ENCODE measurements at regions not wholly inside any gene's neighbourhood (a gene's known extent, or its start where the extent isn't known, plus 50 kb on each side); places are given as distances from the start of the nearest gene placed in this dataset.

GRCh38 chr15:31489281-31489680 is 162.6 kb downstream of the KLF13 start:
- no peak for DNase-seq (ENCODE audit: low spot score)
- intact Hi-C loops (cut with micrococcal nuclease): loop anchor here (5.0 kb wide), 1 partner anchor 287 kb away; no protein-coding TSS in a partner anchor
- Mint-ChIP-seq H3K27ac (no peak overlapping the region), H3K36me3 (ENCODE audit: low read depth) (peaks cover 19% of the 10 kb centered on the region), H3K9me3 (peaks cover 33% of the 10 kb centered on the region), H3K4me3 (no peak overlapping the region), H3K27me3 (ENCODE audit: insufficient read depth) (no peaks in the 10 kb centered on the region), H3K4me1 (ENCODE audit: low read depth) (peaks cover 73% of the 10 kb centered on the region)

DNA sequence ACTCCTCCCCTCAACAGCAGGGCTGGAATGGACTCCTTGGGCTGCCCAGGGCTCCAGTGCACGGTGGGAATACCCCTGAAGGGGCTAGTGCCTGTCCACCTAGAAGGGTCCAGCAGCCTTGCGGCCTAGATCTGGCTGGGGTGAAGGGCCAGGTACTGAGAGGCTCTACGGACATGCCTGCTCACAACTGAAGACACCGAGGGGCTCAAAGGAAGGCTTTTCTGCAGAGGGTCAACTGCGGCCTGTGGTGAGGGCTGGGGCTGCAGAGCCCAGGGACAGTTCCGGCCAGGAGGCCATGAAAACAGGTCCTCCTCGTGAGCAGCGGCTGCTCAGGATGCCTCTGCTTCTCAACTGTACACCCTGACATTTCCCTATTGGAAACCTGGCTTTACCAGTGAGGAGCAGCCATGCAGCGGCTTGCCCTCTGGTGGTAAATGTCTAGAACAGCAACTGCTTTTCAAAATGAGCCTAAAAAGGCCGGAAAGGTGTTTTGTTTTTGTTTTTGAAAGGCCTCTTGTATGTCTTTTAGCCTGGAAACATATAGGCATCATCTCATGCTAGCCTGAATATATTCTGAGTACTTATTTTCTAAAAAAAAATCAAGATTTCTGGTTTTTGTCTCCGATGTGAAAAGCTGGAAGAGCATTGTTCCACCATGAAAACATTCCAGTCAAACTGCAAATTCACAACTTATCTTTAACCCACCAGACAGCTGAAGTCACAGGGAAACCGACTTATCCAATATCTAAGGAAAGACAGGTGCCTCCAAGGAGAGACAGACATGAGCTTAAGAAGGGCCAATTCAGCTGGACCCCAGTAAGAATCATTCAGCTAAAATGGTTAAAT is 163.4 kb downstream of the KLF13 start:
- H3K27ac Mint-ChIP-seq: peak overlapping the region; percentile 13
- peak; percentile 30 for DNase-seq (ENCODE audit: low spot score)
- peaks cover 14% of the 10 kb centered on the region for H3K36me3 Mint-ChIP-seq (ENCODE audit: low read depth)
- H3K4me1 Mint-ChIP-seq (ENCODE audit: low read depth): peaks cover 66% of the 10 kb centered on the region
- H3K9me3 Mint-ChIP-seq: peaks cover 33% of the 10 kb centered on the region
- no peaks in the 10 kb centered on the region for H3K27me3 Mint-ChIP-seq (ENCODE audit: insufficient read depth)
- H3K4me3 Mint-ChIP-seq: no peak overlapping the region
- intact Hi-C loops (cut with micrococcal nuclease): loop anchor here (1.0 to 5.0 kb wide), 3 partner anchors 21 to 361 kb away; no protein-coding TSS in a partner anchor

GRCh38 chr15:31494786-31495185 is 168.2 kb downstream of the KLF13 start:
- intact Hi-C loops (cut with micrococcal nuclease): no loop called here
- no peak overlapping the region for H3K4me3 Mint-ChIP-seq
- peaks cover 36% of the 10 kb centered on the region for H3K4me1 Mint-ChIP-seq (ENCODE audit: low read depth)

GRCh38 chr15:31495281-31495680 is 168.6 kb downstream of the KLF13 start:
- DNase-seq (ENCODE audit: low spot score): no peak
- intact Hi-C loops (cut with micrococcal nuclease): no loop called here
- no peak overlapping the region for H3K4me3 Mint-ChIP-seq
- H3K9me3 Mint-ChIP-seq: peaks cover 33% of the 10 kb centered on the region
- peaks cover 35% of the 10 kb centered on the region for H3K4me1 Mint-ChIP-seq (ENCODE audit: low read depth)
- no peaks in the 10 kb centered on the region for H3K27me3 Mint-ChIP-seq (ENCODE audit: insufficient read depth)
- H3K36me3 Mint-ChIP-seq (ENCODE audit: low read depth): peaks cover 12% of the 10 kb centered on the region
- no peak overlapping the region for H3K27ac Mint-ChIP-seq

More at GRCh38 chr15:31494786-31495185, 168.2 kb downstream of the KLF13 start:
- no peak for DNase-seq (ENCODE audit: low spot score)
- H3K36me3 Mint-ChIP-seq (ENCODE audit: low read depth): peaks cover 14% of the 10 kb centered on the region
- peaks cover 33% of the 10 kb centered on the region for H3K9me3 Mint-ChIP-seq
- H3K27me3 Mint-ChIP-seq (ENCODE audit: insufficient read depth): no peaks in the 10 kb centered on the region
- no peak overlapping the region for H3K27ac Mint-ChIP-seq

DNA sequence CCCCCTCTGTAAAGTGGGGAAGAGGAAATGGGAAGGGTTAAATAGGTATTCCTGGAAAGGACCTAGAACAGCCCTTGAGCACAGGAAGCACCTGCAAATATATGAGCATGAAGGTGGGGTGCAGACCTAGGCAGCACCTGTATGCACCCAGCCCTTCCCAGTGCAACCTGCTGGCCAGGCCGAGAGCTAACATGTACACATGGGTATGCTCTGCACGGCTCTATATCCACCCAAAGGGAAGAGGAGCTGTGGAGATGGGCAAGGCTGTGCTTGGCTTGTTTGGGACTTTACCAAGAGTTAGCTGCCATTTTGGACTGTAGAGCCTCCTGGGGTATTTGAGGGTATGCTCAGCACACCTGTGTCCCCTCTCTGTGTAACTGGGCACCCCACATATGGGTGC is 171.2 kb downstream of the KLF13 start:
- intact Hi-C loops (cut with micrococcal nuclease): no loop called here
- no peak overlapping the region for H3K4me3 Mint-ChIP-seq
- no peak for DNase-seq (ENCODE audit: low spot score)
- H3K4me1 Mint-ChIP-seq (ENCODE audit: low read depth): peaks cover 30% of the 10 kb centered on the region
- H3K9me3 Mint-ChIP-seq: peaks cover 14% of the 10 kb centered on the region
- no peaks in the 10 kb centered on the region for H3K36me3 Mint-ChIP-seq (ENCODE audit: low read depth)
- H3K27me3 Mint-ChIP-seq (ENCODE audit: insufficient read depth): no peaks in the 10 kb centered on the region
- no peak overlapping the region for H3K27ac Mint-ChIP-seq

DNA sequence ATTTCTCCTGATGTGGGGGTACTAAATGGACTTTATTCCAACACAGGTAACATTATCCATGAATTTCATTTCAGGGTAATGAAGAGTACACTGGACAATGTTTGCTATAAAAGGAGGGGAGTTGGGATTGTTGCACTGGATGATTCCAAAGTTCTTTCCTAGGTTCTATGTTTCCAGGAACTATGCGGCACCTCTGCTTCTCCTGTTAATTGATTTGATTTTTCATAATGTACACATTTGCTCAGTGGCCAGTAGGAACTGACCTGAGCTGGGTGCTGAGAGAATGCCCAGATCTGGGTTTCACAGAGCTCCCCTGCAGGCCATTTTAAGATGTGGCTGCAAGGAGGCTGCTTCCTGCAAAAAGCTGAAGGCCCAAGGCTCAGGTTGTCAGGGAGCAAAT is 171.7 kb downstream of the KLF13 start:
- Mint-ChIP-seq H3K27ac (no peak overlapping the region), H3K36me3 (ENCODE audit: low read depth) (no peaks in the 10 kb centered on the region), H3K27me3 (ENCODE audit: insufficient read depth) (no peaks in the 10 kb centered on the region), H3K9me3 (peaks cover 9% of the 10 kb centered on the region), H3K4me3 (no peak overlapping the region), H3K4me1 (ENCODE audit: low read depth) (peaks cover 35% of the 10 kb centered on the region)
- intact Hi-C loops (cut with micrococcal nuclease): no loop called here
- DNase-seq (ENCODE audit: low spot score): no peak

DNA sequence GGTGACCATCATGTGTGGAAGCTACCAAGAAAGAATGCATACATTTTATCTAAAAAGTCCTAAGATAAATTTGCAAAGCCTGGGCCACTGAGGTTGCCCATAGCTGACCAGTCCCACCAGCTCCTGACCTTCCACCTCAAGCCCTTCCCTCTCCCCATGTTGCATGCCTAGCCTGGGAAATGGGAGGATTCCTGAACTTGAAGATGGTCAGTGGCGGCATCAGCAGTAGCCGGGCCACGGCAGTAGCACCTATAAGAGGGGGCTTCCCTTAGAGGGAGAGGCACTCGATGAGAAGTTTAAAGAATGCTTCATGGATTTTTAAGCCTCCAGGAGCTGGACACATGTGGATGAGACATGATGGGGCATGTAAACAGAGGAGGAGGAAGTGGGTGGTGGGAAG is 172.1 kb downstream of the KLF13 start:
- no peak for DNase-seq (ENCODE audit: low spot score)
- Mint-ChIP-seq H3K36me3 (ENCODE audit: low read depth) (no peaks in the 10 kb centered on the region), H3K27me3 (ENCODE audit: insufficient read depth) (peaks cover 2% of the 10 kb centered on the region), H3K4me3 (no peak overlapping the region), H3K9me3 (peaks cover 5% of the 10 kb centered on the region), H3K4me1 (ENCODE audit: low read depth) (peaks cover 38% of the 10 kb centered on the region), H3K27ac (no peak overlapping the region)
- intact Hi-C loops (cut with micrococcal nuclease): no loop called here

DNA sequence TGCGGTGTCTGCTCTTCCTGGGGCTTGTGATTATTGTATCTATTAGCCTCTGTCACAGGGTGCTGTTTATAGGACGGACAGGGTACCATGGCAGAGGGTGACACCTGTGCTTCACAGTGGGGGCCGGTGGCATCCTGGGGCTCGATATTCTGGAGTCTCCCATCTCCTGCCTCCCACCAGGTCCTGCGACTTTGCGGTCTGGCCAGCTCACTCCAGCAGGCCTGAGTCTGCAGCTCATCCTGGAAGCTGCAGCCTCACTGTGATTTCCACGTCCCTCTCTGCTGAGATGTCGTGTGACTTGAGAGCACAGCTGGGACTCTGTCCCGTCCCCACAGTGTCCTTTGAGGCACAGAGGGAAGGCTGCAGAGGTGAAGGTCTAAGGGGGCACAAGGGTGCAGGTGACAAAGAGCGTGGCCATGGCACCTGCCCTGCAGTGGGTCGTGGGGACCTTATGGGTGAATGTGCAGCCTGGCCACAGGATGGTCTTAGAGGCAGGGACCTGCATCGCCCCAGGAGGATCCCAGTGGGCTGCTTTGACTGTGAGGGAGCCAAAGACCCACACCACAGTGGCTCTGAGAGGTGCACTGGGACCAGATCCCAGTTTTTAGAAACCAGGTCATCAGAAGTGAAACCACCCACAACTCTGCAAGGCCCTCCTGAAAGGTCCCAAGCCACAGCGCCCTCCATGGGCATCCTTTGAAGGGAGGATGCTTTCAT is 172.8 kb downstream of the KLF13 start:
- H3K36me3 Mint-ChIP-seq (ENCODE audit: low read depth): no peaks in the 10 kb centered on the region
- H3K9me3 Mint-ChIP-seq: no peaks in the 10 kb centered on the region
- no peak for DNase-seq (ENCODE audit: low spot score)
- H3K27me3 Mint-ChIP-seq (ENCODE audit: insufficient read depth): peaks cover 2% of the 10 kb centered on the region
- H3K4me3 Mint-ChIP-seq: no peak overlapping the region
- H3K27ac Mint-ChIP-seq: no peak overlapping the region
- peaks cover 38% of the 10 kb centered on the region for H3K4me1 Mint-ChIP-seq (ENCODE audit: low read depth)
- intact Hi-C loops (cut with micrococcal nuclease): no loop called here

- intact Hi-C loops (cut with micrococcal nuclease): no loop called here
- Mint-ChIP-seq H3K4me1 (ENCODE audit: low read depth) (peaks cover 38% of the 10 kb centered on the region), H3K4me3 (no peak overlapping the region), H3K27me3 (ENCODE audit: insufficient read depth) (peaks cover 6% of the 10 kb centered on the region), H3K9me3 (no peaks in the 10 kb centered on the region), H3K36me3 (ENCODE audit: low read depth) (no peaks in the 10 kb centered on the region), H3K27ac (no peak overlapping the region)
- DNase-seq (ENCODE audit: low spot score): no peak
Observed at GRCh38 chr15:31499953-31500765, 173.5 kb downstream of the KLF13 start.

DNA sequence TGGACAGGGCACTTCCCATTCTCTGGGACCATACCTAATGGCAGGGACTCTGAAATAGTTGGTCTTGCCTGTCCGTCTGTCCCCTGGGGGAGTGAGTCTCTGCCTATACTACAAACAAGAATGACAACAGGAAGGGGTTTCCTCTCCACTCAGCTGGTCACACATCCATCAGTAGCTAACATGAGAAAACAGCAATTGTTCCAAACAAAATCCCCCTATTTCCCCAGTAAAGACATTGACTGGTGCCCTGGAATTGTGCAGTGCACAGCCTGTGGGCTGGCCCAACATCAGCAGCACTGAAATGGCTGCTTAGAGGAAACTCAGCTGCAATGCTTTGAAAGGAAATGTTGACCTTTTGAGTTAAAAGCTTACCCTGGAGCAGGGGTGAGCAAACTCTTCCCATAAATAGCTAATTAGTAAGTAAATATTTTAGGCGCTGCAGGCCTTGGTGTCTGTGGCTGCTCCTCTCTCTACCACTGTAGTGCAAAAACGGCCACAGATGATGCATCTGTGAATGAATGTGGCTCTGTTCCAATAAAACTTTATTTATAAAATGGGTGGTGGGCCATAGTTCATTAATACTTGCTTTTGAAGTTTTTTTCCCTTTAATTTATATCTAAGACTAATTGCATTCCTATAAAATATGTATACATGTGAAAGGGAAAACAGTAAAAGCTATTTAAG is 174.3 kb downstream of the KLF13 start:
- no peak for DNase-seq (ENCODE audit: low spot score)
- no peaks in the 10 kb centered on the region for H3K36me3 Mint-ChIP-seq (ENCODE audit: low read depth)

DNA sequence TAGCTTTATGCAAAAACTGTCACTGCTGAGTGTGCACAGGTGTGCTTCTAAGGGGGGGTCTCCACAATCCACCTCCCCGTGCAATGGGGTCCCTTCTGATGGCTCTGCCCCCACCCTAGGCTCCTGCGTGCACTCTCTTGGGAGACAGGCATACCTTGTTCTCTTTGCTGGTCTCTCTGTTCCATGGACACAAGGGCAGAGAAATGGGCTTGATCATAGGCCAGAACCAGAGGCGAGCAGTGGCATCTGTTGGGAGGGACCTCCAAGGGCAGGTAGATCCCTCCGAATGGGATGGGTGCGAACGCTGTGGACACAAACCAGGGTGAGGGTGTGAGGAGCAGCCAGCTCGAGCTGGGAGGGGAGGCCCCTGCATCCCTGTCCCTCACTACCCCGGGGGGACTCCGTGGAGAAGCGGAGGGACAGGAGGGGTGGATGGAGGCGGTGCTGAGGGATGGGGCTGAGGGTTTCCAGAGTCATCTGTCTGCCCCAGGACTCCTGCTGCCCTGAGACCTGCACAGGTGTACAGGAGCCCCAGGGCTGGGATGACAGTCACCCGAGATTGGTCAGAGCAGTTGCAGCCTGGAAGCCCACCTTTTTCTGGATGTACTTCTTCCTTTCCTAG is 175.0 kb downstream of the KLF13 start:
- Mint-ChIP-seq H3K36me3 (ENCODE audit: low read depth) (no peaks in the 10 kb centered on the region), H3K4me3 (no peak overlapping the region), H3K27me3 (ENCODE audit: insufficient read depth) (peaks cover 8% of the 10 kb centered on the region), H3K9me3 (no peaks in the 10 kb centered on the region), H3K27ac (no peak overlapping the region), H3K4me1 (ENCODE audit: low read depth) (peaks cover 38% of the 10 kb centered on the region)
- DNase-seq (ENCODE audit: low spot score): no peak
- intact Hi-C loops (cut with micrococcal nuclease): no loop called here

More for the DNA sequence above, 174.3 kb downstream of the KLF13 start:
- intact Hi-C loops (cut with micrococcal nuclease): no loop called here
- Mint-ChIP-seq H3K4me1 (ENCODE audit: low read depth) (peaks cover 38% of the 10 kb centered on the region), H3K9me3 (no peaks in the 10 kb centered on the region), H3K4me3 (no peak overlapping the region), H3K27me3 (ENCODE audit: insufficient read depth) (peaks cover 8% of the 10 kb centered on the region), H3K27ac (peak overlapping the region; percentile 20)

All from activated T-helper 1 cell treated with anti-CD3 and anti-CD28 coated beads, Interleukin-12 subunit alpha, Interleukin-12 subunit beta, Interleukin-2, Interleukin-4 antibody, amounts not matched to agents 30 ng/mL and 10 ng/mL and 1 ng/mL, durations not matched to agents 14 hours and 24 hours and 36 hours (primary cell).